ENCODE measurements at regions not wholly inside any gene's neighbourhood (a gene's known extent, or its start where the extent isn't known, plus 50 kb on each side); places are given as distances from the start of the nearest gene placed in this dataset.
A peak's percentile ranks its signal among the peaks of the same experiment; 100 is the strongest.
"Not testable (repeated sequence)": the region's sequence is repeated elsewhere in the genome, so short reads cannot be mapped to it uniquely, and the experiment has no call there.

DNA sequence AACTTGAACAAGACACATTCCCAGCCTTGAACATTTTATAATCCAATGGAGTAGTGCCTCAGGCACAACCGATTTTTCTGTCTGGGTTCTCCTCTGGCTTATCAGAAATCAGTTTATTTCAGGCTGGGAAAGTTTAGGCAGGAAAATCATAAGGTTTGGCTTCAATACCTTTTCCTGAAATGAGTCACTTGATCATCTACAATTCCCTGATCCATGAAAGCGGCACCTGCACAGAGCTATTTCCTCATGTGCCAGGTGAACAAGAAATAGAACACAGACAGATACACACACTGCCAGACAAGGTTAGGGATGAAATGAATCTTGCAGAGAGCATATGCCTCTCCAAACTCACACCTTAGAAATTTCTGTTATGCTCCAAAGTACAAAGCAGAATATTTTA lies 106.7 kb upstream of the OR9G4 start:
- no peak for DNase-seq

DNA sequence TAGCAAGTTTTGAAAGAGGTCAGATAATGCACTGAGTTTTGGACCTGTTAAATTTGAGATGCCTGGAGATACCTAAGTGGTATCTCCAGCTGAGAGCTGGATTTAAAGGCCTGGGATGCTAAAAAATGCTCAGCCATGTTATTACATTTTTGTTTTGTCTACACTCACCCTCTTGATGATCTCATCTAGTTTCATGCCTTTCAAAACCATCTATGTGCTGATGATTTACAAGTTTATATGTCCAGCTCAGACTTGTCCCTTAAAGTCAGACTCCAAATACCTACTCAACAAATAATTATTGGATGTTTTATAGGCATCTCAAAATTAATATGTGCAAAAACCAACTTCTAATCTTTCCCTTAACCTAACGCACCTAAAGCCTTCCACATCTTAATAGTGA lies 103.6 kb upstream of the OR9G4 start:
- DNase-seq, result no peak

DNA sequence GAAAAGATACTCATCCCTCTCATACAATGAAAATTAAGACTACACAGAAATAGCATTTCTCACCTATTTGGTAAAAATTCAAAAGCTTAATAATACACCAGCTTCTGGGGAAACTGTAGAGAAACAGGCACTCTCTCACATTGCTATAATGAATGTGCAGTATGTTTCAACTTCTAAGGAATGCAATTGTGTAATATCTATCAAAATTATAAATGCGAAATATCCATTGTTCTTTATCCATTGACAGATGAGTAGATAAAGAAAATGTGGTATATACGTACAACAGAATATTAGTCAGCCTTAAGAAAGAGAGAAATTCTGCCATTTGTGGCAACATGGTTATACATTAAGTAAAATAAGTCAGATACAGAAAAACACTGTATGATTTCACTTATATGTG lies 101.4 kb upstream of the OR9G4 start:
- DNase-seq, result no peak

DNA sequence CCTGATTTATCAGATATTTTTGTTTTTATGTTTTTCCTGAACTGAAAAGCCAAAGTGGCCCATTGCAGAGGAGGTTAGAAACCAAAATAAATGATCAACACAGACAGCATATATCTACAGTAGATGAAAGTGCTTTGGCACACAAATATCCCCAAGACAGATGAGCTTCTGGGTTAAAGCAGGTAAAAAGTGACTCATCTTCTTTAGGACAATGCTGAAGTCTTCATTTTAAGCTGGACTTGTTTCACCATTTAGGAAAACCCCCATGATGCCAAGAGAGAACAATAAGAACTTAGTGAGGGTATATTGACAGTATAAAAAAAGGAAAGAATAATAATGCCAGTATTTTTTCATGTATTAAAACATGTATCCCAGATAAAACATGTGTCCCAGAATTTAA lies 100.8 kb upstream of the OR9G4 start:
- DNase-seq, result no peak

DNA sequence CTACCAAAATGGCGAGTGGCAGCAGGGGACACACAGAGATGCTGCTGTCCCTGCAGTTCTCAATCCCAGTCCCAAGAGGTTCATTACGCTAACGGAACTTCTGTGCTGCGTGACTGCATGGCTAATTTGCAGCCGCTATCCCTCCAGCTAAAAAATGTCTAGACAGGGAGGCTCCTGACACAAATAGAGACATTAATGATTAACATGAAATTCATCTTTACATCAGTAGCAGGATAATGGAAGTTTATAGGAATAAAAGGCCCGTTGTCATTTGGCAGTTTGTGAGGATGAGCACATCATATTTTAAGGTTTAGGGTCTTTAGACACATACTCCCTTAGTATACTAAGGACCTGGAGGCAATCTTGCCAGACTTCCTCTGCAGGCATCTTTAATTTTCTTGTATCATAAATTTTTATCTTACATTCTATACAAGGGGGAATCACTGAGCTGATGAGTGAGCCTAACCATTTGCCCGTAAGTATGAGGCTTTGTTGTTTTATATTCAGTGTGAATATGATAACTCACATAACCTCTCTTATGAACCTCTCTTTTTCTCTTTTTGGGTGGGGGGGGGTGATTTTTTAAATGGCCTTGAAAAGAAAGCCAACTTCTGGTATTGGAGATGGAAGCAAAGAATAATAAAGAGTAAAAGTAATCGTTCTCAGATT lies 99.8 kb upstream of the OR9G4 start:
- DNase-seq, result no peak

DNA sequence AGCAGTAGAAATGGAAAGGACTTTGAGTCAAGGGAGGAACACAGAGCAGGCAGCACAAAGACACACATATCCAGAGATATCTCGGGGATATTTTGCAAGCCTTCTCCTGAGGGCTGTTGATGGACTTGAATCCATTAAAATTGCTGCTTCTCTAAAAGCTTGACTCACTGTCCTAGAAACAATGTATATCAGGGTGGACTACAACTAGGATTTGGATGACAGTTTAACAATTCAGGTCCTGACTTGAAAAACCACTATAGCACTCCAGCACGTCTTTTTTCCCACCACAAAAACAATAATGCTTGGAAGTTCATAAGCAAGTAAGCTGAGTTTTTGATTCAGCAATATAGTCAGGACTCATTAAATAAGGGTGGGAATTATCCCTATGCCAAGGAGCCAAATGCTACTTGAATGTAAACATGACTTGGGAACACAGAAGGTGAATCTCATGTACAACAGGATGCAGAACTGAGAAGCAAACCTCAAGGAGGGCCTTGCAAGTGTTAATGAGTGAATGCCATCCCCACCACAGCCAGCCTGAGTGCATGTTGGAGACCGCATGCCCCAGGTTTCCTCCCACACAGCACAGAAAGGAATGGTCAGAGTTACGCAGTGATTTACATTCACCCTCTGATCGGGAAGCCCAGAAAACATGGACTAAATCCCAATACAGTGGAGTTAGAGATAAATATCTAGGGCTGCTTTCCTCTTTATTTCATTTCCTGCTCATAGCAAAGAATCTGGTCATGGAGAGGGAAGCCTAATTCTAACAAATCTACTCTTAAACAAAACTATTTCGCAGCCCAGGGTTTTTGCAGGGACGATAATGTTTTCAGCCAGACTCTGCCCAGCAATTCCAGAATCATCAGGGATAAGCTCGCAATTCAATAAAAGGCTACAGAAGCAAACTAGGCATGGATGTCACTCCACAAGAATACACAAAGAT lies 98.4 kb upstream of the OR9G4 start:
- DNase-seq, result no peak

DNA sequence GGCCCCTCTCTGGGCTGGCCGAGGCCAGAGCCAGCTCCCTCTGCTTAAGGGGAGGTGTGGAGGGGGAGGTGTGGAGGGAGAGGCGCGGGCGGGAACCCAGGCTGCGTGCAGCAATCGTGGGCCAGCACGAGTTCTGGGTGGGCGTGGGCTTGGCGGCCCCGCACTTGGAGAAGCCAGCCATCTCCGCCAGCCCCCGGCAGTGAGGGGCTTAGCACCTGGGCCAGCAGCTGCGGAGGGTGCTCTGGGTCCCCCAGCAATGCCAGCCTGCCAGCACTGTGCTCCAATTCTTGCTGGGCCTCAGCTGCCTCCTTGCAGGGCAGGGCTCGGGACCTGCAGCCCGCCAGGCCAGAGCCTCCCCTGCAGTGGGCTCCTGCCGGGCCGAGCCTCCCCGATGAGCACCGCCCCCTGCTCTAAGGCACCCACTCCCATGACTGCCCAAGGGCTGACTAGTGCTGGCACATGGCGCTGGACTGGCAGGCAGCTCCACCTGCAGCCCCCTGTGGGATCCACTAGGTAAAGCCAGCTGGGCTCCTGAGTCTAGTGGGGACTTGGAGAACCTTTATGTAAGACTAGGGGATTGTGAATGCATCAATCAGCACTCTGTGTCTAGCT lies 96.7 kb upstream of the OR9G4 start:
- no peak for DNase-seq

DNA sequence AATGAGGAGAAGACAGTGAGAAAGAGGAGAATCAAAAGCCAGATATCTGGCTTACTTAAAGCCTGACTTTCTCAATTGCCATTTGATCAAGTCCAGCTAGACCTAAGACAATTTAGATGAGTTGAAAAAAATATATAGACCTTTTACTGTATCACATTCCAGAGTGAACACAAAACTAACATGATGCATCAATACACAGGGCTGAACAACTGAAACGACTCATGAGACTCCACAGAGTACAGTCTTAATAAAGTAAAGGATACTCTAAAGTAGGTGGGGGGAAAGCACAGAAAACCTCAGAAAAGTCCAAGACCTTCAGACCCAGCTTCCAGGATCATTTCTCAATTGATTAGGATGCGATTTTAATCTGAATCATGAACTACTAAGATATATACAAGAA lies 95.3 kb upstream of the OR9G4 start:
- no peak for DNase-seq

DNA sequence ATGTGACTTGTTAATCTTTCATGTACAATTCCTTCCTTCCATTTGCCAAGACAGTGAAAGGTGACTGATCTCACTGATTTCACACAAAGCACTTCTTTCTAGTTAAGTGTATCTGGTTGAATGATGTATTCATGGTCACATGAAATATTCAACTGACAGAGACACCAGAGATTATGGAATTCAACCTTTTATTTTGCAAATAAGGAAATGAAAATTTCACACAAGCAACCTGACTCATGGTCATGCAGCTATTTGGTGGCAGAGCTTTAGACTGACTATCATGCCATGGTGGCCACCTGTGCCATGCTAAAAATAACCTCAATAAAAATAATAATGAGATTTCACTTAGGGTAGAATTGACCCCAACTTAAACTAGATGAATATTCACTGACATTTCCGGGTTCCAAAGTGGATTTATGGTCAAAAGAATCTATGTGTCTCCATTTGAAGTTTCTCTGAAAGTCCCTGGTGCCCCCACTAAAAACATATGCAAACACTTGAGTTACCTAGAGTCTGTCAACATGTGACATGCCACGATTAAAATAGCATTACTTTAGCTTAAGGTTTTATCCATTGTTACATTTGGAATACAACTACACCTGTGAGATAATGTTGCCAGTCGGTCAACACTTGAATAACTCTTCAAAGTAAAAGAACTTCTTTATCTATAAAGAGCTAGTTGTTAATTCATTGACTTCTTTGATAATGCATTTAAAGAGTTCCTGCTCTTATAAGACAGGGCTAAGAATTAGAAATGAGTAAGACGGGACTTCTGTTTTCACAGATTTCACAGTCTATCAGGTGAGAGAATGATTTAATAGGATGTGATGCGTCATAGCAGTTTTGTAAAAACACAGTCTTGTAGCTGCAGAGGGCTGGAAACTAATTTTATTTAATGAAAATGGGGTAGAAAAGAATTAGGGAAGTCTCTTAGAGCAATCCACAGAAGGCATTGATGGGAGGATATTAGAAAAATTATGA lies 94.6 kb upstream of the OR9G4 start:
- DNase-seq, result no peak

DNA sequence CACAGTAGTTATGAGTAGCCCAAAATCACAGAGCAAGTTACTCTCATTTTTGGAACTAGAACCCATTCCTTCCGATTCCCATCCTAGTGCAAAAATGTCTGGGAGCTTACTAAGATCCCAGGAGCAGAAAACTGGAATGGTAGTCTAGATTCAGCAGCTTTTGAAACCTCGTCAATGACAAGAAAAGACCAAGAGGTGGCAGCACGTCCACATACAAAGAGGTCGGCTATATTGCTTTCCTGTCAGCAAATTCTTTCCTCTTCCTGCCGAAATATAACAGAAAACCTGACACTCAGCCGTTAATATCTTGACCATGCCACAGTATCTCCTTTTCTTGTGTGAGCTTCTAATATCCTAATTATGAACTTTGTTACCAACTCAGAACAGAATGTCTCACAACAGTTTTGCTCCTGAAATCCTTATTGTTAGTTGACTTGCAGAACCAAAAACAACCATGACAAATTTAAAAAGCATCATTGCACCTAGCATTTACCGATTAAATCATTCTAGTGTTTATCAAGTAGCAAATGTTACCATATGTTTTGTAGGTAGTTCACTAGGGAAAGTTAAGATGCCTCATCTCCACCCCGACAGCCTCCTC lies 92.8 kb upstream of the OR9G4 start:
- DNase-seq, result peak; percentile 9

DNA sequence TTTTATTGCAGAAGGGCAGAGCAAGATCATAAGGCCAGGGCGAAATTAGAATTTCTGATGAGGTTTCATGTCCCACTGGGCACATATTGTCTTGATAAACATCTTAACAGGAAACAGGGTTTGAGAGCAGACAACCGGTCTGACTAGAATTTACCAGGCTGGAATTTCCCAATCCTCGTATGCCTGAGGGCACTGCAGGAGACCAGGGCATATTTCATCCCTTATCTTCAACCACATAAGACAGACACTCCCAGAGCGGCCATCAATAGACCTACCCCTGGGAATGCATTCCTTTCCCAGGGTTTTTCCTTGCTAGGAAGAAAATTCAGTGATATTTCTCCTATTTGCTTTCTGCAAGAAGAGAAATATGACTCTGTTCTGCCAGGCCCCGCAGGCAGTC lies 78.9 kb upstream of the OR9G4 start:
- DNase-seq, result not testable (repeated sequence)

DNA sequence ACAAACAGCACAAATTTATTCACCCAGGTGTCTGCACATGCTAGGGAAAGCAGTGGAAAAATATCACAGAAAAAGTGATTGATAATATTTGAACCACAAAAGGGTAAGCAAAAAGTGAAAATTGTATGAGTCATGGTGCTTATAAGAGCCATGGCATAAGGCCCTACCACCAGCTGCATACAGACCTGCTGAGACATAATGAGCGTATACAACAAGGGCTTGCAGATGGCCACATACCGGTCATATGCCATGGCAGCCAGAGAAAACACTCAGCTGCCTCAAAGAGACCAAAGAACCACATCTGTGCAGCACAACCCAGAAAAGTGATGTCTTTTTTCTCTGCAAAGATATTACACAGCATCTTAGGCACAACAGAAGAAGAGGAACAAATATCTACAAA lies 71.4 kb upstream of the OR9G4 start:
- no peak for DNase-seq

DNA sequence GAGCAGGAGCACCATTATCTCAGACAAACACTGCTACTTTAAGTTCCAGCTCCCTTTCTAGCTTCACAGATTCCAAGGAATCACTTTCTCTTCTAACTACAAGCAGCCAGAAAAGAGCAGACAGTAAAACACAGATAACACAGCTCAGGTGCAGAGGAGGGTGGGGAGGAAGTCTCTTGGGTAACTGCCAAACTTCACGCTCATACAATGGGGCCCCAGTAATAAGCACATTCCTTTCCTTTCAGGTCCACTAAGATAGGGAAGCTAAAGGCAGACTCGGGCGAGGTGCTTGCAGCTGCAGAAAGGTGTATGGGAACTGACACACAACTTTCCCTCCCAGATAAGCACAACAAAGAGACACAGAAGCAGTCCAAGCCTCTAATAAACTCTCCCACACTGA lies 69.2 kb upstream of the OR9G4 start:
- no peak for DNase-seq

DNA sequence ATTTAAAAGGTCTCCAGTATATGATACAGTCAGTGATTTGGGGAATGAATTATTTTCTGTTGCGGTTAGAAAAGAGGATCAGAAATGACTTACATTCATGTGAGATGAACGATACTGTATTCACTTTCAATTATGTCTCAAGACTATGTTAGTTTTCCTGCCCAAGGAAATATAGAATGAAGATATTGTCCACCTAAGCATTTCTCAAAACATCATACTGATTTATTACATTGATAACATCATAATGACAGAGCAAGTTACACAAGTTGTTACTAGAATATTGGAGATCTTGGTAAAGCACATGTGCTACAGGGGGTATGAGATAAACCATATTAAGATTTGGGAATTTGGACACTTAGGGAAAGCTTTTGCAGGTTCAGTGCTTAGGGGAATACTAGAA lies 67.8 kb upstream of the OR9G4 start:
- no peak for DNase-seq

DNA sequence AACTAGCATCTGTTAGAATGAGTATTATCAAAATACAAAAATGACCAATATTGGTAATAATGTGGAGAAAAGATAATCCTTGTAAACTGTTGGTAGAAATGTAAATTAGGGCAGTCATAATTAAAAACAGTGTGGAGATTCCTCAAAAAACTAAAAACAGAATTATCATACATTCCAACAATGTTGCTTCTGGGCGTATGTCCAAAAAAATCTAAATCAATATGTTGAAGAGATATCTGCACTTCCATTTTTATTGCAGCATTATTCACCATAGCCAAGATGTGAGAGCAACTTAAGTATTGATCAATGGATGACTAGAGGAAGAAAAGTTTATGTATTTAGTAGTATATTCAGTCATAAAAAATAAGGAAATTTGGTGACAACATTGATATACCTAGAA lies 59.8 kb upstream of the OR9G4 start:
- no peak for DNase-seq

DNA sequence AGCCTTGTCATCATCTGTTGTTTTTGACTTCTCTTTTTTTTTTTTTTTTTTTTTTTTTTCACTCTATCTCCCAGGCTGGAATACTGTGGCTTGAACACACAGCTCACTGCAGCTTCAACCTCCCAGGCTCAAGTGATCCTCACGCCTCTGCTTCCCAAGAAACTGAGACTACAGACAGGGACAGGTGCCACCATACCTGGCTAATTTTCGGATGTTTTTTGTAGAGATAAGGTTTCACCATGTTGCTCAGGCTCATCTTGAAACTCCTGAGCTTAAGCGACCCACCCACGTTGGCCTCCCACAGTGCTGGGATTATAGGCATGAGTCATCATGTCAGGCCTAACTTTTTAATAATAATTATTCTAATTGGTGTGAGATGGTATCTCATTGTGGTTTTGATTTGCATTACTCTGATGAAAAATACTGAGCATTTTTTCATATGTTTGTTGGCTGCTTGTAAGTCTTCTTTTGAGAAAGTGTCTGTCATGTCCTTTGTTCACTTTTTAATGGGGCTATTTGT lies 51.3 kb upstream of the OR9G4 start:
- DNase-seq, result no peak

Measured in 8988T (cell line).